ENCODE measurements at regions not wholly inside any gene's neighbourhood (a gene's known extent, or its start where the extent isn't known, plus 50 kb on each side); places are given as distances from the start of the nearest gene placed in this dataset.
A peak's percentile ranks its signal among the peaks of the same experiment; 100 is the strongest.
"Not testable (repeated sequence)": the region's sequence is repeated elsewhere in the genome, so short reads cannot be mapped to it uniquely, and the experiment has no call there.

DNA sequence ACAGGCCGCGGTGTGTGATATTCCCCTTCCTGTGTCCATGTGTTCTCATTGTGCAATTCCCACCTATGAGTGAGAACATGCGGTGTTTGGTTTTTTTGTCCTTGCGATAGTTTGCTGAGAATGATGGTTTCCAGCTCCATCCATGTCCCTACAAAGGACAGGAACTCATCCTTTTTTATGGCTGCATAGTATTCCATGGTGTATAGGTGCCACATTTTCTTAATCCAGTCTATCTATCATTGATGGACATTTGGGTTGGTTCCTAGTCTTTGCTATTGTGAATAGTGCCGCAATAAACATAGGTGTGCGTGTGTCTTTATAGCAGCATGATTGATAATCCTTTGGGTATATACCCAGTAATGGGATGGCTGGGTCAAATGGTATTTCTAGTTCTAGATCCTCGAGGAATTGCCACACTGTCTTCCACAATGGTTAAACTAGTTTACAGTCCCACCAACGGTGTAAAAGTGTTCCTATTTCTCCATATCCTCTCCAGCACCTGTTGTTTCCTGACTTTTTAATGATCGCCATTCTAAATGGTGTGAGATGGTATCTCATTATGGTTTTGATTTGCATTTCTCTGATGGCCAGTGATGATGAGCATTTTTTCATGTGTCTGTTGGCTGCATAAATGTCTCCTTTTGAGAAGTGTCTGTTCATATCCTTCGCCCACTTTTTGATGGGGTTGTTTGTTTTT is 125.1 kb downstream of the USP22 start:
- DNase-seq, result not testable (repeated sequence)

DNA sequence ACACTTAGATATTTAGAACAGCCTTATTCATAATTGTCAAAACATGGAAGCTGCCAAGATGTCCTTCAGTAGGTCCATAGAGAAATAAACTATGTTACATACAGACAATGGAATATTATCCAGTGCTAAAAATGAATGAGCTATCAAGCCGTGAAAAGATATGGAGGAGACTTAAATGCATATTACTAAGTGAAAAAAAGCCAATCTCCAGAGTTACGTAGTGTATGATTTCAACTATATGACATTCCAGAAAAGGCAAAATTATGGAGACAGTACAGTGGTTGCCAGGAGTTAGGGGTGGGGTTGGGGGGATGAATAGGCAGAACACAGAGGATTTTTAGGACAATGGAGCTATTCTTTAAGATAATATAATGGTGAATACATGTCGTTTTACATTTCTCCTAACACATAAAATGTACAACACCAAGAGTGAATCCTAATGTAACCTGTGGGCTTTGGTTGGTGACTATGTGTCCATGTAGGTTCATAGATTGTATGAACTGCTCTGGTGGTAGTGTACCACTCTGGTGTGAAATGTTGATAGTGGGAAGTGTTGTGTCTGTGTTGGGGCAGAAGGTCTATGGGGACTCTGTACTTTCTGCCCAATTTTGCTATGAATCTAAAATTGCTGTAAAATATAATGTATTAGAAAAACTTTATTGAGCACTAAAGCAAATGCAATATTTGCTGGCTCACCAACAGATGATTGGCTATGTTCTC is 122.6 kb downstream of the USP22 start:
- DNase-seq, result no peak

DNA sequence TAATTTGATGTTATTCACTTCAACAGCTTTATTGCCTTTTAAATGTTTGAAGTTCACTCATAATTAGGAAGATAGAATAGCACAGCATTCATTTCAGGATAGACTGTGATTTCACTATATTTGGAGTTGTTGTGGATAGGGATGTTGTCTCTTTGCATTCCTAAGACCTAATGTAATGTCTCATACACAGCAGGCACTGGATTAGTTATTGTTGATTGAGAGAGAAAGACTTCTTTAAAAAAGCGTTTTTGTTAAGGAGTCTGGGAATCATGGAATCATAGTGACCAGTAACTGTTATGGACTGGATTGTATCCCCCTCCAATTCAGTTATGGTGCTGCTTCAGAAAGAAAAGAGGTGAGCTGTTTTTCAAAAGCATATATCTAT is 122.0 kb downstream of the USP22 start:
- no peak for DNase-seq

DNA sequence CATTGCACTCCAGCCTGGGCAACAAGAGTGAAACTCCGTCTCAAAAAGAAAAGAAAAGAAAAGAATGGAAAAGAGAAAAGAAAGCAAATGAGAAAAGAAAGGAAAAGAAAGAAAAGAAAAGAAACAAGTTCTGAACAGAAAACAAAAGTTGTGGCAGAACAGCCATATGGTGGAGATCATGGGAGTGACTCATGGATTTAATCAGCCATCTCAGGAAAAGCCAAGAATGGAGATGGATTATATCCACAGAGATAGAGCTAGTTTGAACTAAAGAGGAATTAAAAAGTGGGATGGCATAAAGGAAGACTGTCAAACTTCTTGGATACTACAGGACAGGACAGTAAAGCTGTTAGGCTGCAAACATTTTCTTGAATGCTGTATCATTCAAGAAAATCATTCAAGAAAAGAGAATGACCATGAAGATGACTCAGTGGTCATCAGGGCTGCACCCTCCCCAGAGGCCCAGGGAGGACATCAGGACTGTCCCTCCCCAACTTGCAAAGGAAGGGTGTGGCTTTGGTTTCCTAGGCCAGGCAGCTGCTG is 120.6 kb downstream of the USP22 start:
- DNase-seq, result no peak

DNA sequence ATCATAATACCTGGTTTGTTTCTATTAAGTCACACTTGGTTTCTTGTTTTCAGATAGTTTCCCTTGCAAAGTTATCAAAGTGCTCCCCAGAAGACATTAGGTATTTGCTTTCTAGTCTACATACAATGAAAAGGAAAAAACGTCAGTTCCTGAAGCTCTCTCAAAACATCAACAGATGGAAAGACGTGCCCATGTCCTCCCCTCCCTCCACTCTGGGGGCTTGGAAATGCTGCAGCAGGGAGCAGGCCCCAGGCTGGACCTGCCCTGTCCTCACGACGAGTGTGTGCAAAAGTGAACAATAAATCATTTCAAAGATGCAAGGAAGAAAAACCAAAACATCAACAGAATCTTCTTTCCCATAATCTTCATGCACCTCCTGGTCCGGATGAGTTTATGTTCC is 118.5 kb downstream of the USP22 start:
- no peak for DNase-seq

DNA sequence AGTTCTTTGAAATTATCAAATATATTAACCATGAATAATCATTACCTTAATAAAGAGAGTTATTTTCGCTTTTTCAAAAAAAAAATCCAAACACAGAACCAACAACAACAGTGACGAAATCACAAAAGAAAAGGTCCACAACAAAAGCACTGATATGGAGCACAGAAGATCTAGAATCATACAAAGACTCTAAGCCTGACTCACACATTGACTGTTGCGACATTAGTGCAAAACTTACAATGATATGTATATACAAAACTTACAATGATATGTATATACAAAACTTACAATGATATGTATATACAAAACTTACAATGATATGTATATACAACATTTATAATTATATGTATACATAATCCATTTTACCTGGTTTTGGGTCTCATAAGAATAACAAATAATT is 117.7 kb downstream of the USP22 start:
- no peak for DNase-seq

DNA sequence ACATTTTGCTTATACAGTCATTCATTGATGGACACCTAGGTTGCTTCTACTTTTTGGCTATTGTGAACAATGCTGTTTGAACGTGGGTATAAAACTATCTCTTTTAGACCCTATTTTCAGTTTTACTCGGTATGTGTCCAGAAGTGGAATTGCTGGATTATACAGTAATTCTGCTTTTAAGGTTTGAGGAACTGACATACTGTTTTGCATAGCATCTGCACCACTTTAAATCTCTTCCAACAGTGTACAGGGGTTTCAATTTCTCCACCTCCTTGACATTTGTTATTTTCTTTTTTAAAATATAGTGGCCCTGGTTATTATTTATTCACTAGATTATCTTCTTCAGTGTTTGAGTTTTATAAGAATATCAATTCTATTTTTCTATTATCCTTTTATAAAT is 116.9 kb downstream of the USP22 start:
- DNase-seq, result no peak

DNA sequence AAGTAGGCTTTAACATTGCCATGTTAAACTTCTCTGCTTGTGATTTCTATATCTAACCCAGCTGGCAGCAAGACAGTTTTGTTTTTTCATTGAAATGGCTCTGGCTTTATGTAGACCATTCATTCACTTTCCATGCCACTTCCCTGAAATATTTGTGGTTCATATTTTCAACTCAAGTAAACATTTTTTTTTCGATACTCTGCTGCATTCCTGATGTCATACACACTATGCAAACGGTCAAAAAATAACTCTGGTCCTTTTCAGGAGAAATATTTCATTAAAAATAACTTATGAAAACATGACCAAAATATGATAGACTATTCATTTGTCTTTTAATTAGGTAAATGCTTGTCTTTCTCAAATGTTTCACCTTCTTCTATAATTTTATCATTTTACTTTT is 116.3 kb downstream of the USP22 start:
- DNase-seq, result peak; percentile 6

DNA sequence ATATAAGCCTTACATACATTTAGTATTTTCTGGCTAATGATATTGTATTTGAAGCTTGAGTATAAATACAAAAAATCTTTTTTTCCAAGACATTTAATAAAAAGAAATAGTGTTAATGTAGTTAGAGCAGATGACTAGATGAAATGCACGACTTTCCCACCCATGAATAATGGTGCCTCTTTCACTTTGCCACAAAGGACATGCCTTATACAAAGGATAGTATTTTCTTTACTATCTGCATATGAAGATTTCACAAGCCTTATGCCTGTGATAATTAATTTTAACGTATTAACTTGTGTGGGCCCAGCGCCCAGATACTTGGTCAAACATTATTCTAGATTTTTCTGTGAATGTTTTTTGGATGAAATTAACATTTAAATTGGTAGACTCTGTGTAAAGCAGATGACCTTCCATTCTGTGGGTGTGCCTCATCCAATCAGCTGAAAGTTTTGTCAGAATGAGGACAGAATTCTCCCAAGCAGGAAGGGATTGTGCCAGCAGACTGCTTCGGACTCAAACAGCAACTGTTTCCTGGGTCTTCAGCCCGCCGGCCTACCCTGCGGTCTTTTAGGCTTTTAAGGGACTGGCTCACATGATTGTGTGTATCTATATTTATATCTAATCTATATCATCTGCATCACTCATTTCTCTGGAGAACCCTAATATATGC is 115.4 kb downstream of the USP22 start:
- no peak for DNase-seq

DNA sequence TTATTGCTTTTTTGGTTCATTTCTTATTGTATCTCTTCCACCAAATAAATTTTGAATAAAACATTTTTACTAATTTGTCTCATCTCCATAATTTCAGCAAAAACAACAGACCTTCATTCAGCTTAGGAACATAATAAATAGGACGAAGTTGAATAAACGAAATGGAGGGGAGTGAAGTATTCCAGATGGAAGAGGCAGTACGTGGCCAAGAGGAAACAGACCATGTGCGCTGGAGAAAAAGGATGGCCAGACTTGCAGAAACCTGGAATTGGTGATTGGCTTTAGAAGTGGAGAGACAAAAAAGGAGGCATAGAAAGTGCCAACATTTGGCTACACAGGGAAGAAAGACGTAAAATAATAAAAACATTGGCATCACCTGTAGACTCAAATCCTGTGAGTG is 113.5 kb downstream of the USP22 start:
- no peak for DNase-seq

DNA sequence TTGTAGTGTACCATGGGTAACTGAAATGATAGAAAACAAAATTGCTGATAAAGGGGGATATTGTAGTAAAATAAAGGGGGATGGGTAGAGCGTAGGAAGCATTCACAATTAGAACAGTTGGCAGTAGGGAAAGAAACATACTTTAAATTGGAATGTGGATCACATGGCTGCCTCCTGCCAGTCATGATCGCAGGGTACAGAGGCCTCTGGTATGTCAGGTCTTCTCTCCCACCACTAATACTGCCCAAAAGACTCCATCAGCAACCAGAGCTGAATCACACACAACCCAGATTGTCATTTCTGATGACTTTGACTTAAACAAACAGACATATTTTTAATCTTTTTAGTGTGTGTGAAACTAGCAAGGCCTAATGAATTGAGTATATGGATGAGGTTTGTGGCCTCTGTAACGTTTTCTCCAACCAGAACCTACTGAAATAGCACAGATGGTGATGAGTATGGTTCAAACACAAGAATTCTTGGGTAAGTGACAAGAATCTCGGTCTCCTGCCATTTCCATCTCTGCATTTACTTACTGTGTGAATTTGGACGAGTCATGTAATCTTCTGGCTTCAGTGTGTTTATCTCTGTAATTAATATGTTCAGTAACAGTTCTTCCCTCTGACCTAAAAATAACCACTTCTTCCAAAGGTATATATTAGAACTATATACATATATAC is 112.6 kb downstream of the USP22 start:
- no peak for DNase-seq

DNA sequence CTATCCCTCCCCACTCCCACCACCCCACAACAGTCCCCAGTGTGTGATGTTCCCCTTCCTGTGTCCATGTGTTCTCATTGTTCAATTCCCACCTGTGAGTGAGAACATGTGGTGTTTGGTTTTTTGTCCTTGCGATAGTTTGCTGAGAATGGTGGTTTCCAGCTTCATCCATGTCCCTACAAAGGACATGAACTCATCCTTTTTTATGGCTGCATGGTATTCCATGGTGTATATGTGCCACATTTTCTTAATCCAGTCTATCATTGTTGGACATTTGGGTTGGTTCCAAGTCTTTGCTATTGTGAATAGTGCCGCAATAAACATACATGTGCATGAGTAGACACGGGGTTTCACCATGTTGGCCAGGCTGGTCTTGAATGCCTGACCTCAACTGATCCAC is 109.8 kb downstream of the USP22 start:
- DNase-seq, result not testable (repeated sequence)

DNA sequence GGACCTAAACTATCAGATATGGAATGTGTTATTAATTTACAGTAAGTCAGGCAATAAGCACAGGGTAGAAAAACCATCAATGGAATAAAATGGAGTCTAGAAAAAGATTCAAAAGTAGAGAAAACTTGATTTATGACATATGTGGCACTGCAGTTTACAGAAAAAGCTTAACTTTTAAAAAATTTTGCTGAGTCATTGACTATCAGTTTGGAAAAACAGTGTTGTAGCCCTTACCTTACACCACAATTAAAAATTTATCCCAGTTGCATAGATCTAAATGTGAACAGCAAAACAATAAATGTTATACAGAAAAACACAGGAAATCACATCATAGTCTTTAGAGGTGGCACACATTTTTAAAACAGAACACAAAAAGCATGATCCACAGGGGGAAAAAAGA is 108.5 kb downstream of the USP22 start:
- no peak for DNase-seq

DNA sequence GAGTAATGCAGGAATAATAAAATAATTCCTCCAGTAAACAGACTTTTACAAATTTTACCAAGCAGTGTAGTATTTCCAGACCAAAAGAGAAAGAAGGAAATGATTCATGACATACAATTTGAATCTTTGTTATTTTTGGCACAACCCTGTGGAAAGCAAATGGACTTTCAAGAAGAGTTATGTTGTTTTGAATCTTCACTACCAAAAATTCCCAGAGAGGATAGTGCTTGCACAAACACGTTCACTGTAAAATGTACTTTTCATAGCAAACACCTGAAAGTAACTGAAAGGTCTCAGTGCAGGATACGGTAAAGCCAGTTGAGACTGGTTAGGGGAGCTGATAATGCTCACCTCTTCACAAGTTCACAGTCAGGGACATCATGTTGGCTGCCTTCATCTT is 107.1 kb downstream of the USP22 start:
- DNase-seq, result peak; percentile 48

DNA sequence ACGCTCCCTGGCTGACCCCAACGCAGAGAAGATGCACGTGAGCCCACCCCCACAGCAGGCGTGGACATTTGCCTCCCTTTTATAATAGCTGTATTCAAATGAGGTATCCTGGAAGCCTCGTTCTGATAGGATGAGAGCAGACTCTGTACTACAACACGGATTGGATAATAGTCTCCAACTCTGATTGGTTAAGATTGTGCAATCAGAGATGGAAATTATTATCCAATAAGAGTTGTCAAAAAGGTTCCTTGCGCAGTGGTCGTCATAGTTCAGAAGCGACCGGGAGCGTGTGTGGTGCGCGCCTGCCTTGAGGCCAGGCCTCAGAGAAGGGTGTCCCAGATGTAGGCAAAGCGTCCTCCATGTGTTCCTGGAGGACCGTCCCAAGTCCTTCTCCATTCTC is 104.6 kb downstream of the USP22 start:
- DNase-seq, result no peak

DNA sequence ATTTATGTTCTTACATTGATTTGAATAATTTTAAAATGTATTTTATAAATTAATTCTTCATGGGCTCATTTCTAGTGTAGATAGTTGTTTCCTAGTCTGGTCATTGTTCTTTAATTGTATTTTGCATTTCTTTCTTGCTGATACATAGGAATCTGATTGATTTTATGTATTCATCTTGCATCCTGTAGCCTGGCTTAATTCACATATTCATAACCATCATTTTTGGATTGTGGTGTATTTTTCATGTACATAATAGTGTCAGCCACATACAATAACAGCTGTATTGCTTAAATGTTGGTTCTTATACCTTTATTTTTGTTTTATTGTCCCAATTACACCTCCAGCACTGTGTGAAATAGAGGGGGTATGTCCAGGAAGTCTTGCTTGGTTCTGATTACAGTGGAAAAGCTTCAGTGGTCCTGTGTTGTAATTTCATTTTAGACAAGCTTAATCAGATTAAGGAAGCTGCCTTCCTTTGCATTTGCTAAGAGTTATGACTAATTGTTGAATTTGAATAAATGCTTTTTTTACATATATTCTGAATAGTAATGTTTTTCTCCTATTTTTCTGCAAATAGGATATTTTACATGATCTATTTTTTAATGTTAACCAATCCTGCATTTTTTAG is 103.7 kb downstream of the USP22 start:
- DNase-seq, result no peak

DNA sequence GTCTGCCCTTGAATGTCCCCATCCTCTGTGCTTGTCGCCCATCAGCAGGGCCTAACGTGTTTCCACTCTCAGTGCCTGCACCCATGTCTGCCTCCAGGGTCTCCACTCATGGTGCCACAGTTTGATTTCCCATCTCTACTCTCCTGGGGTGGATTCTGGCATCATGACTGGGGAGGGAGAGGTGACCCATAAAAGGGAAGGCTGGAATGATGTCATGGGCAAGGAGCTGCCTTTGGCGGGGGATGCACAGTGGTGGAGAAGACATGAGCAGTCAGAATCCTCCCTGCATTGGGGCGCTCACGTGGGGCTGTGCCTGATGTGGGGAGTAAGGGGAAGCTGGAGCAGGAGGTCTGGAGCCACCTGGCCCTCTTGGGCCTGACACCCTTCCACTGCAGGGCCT is 100.9 kb downstream of the USP22 start:
- DNase-seq, result no peak

DNA sequence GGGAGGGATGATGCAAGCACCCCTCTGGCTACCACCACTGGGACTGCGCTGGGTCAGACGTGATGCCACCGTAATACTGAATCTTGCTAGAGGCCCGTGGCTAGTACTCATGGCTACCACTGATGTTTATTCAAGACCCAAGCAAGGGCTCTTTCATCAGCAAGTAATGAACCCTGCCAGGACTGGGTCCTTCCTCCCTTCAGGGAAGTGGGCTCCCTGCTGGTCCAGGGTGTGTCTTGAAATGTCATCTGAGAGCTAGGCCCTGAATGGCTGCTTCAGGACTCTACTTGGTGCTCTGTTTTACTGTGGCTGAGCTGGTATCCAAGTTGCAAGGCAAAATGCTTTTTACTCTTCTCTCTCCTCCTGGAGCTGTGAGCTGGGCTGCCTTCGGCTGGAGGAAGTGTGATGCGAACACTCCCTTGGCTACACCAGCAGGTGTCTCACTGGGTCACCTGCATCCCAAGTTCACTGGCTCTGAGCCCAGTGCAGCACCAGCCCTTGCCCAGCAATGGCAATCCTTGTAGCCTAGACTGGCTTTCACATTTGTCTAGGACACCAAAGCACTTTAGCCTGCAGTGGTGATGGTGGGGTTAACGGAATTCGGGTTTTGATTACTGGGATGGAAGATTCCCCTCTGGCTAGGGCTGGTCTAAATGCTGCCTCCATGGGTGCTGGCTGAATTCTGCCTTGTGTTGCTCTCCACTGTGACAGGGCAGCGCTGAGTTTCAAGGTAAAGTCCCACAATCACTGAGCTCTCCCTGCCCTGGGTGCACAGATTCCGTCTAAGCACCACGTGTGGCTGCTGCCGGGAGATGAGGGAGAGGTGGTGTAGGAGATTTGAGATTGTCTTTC is 98.6 kb downstream of the USP22 start:
- no peak for DNase-seq

DNA sequence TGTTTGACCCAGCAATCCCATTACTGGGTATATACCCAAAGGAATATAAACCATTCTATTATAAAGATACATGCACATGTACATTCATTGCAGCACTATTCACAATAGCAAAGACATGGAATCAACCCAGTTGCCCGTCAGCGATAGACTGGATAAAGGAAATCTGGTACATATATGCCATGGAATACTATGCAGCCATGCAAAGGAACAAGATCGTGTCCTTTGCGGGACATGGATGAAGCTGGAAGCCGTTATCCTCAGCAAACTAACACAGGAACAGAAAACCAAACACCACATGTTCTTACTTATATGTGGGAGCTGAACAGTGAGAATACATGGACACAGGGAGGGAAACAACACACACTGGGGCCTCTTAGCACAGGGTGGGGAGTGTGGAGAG is 95.1 kb downstream of the USP22 start:
- DNase-seq, result not testable (repeated sequence)

DNA sequence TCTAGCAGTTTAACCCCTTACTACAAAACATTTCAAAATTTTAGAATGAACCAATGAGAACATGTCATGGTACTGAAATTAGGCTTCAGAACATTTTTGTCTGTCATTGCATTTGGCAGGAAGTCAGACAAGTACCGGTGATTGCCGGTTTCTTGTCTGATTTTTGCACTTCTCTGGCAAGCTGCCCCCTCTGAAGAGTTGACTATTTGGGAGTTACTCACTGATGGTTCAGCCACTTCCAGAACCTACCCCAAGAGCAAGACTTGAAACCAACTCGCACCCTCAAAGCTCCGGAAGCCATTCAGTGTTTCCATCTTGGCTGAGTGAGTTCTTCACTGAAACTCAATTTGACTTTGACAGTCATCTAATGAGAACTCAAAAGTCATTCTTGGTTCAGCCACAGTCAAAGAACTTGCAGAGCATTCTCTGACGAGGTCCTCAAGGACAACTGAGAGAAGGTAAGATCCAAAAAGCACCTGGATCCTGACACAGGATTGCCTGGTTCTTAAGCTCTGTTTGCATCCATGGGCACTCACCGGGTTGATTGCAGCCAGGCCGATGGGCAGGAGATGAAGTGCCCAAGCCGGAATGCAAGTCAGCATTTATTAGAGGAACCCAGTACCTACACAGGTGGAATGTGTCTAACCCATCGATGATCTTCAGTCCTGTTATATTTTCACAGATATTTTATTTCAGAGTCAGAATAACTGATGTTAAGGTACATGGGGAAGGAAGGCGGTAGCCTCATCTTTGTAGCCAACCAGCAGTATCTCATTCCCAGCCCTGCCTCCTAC is 93.6 kb downstream of the USP22 start:
- DNase-seq, result no peak

Measured in NCI-H226 (cell line).